H1 (cell line): ENCODE measurements at regions not wholly inside any gene's neighbourhood (a gene's known extent, or its start where the extent isn't known, plus 50 kb on each side); places are given as distances from the start of the nearest gene placed in this dataset.

Experiments used
- BACH1 ChIP-seq: IDR thresholded peaks from 2 replicates; pipeline ENCODE4 v1.6.1; 2012; ENCODE audit warnings: low read length, improper control_type of control experiment
- BCL11A ChIP-seq, 2 experiments: IDR thresholded peaks; one replicate each; pipeline ENCODE4 v1.6.1; 2011; ENCODE audit warnings: low read depth in 2 of 2, low read length in 2 of 2, mild to moderate bottlenecking in 2 of 2
- CEBPB ChIP-seq: IDR thresholded peaks from 2 replicates; pipeline ENCODE4 v1.6.1; 2012; ENCODE audit warnings: low read depth, low read length
- POLR2A ChIP-seq, 2 experiments: IDR thresholded peaks; 1 replicate in 1 of 2; 2 replicates in 1 of 2; pipeline ENCODE4 v1.6.1; 2011; ENCODE audit warnings: low read depth in 2 of 2, low read length in 2 of 2, mild to moderate bottlenecking in 2 of 2; ENCODE audit errors: control extremely low read depth in 1 of 2
- TF ChIP-seq, protein P1 (sequence below), 3 experiments: IDR thresholded peaks; 1 replicate in 2 of 3; 2 replicates in 1 of 3; pipeline versions ENCODE4 v1.5.1 to v1.6.1; 2011; ENCODE audit warnings: low read length in 3 of 3, mild to moderate bottlenecking in 3 of 3, inconsistent platforms in 2 of 3, low read depth in 1 of 3, moderate library complexity in 1 of 3; ENCODE audit not compliant: insufficient read depth in 1 of 3; ENCODE audit errors: control extremely low read depth in 1 of 3
- TF ChIP-seq, protein P2 (sequence below): IDR thresholded peaks from 2 replicates; pipeline ENCODE4 v1.6.1; 2011; ENCODE audit warnings: low read length, improper control_type of control experiment

DNA sequence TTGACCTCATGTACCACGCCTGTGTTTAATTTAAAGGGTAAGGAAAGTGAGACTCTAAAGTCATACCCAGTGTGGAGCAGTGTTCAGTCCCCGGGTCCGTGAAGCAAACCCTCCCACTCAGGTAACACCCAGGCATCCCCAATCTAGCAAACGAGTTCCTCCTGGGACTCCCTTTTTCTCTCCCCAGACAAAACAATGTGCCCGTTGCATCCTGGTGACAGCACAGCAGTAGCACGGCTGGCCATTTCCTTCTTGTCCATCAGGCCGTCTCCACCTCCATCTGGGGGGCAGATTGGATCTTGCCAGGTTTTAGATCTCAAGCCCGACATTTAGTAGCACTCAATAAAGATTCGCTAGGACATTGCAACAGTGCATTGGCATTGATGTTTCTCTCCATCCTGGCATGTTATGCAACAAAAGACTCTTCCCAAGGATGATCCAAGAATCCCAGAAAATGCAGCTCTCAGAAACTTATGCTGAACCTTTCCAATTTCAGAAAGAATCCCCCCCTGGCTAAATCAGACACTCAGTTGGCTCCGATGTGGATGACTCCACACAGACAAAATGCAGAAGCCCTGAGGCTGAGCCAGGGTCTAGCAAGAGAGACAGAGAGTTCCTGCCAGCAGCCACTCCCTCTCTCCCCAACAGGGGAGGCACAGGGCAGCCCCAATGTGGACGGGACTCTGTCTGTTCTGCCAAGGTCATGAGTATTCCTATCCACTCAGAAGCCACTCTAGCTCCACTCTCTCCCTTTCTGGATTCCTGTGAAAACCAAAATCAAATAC, 274.5 kb upstream of the MGMT start:
- TF ChIP-seq, protein P1, sequence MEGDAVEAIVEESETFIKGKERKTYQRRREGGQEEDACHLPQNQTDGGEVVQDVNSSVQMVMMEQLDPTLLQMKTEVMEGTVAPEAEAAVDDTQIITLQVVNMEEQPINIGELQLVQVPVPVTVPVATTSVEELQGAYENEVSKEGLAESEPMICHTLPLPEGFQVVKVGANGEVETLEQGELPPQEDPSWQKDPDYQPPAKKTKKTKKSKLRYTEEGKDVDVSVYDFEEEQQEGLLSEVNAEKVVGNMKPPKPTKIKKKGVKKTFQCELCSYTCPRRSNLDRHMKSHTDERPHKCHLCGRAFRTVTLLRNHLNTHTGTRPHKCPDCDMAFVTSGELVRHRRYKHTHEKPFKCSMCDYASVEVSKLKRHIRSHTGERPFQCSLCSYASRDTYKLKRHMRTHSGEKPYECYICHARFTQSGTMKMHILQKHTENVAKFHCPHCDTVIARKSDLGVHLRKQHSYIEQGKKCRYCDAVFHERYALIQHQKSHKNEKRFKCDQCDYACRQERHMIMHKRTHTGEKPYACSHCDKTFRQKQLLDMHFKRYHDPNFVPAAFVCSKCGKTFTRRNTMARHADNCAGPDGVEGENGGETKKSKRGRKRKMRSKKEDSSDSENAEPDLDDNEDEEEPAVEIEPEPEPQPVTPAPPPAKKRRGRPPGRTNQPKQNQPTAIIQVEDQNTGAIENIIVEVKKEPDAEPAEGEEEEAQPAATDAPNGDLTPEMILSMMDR (IDR thresholded peaks at IDR 0.05; ENCODE audit: control extremely low read depth in 1 of 3, insufficient read depth in 1 of 3, low read depth in 1 of 3, low read length in 3 of 3): no peak
- TF ChIP-seq BACH1 (no peak), POLR2A (IDR thresholded peaks at IDR 0.05; ENCODE audit: control extremely low read depth in 1 of 2, low read depth in 2 of 2, low read length in 2 of 2) (no peak), CEBPB (no peak), BCL11A (IDR thresholded peaks at IDR 0.05; ENCODE audit: low read depth in 2 of 2, low read length in 2 of 2) (no peak)
- TF ChIP-seq, protein P2, sequence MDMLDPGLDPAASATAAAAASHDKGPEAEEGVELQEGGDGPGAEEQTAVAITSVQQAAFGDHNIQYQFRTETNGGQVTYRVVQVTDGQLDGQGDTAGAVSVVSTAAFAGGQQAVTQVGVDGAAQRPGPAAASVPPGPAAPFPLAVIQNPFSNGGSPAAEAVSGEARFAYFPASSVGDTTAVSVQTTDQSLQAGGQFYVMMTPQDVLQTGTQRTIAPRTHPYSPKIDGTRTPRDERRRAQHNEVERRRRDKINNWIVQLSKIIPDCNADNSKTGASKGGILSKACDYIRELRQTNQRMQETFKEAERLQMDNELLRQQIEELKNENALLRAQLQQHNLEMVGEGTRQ: no peak
